A673 (cell line): ENCODE measurements at regions not wholly inside any gene's neighbourhood (a gene's known extent, or its start where the extent isn't known, plus 50 kb on each side); places are given as distances from the start of the nearest gene placed in this dataset.
A peak's percentile ranks its signal among the peaks of the same experiment; 100 is the strongest.

Source experiments
- BruUV-seq: library from RNA; stranded (reverse); fragments of 400-500 nt; replicated peaks from 2 replicates; lab custom pipeline; 2021; lab: Mats Ljungman, UMichigan
- CTCF ChIA-PET: fragments of 300-600 bp; sonication (Branson Sonifier 250); formaldehyde crosslinking; loops from one replicate; lab custom pipeline; 2022; ENCODE audit warnings: antibody characterized with exemption; lab: Charles Lee
- POLR2A ChIA-PET: fragments of 300-600 bp; sonication (Branson Sonifier 250); formaldehyde crosslinking; loops from one replicate; lab custom pipeline; 2022; ENCODE audit warnings: antibody characterized with exemption; ENCODE audit not compliant: low non-redundant PET; lab: Charles Lee
- DNase-seq: peaks from one replicate; pipeline ENCODE4 v3.0.0-alpha.2; 2015; ENCODE audit warnings: low spot score
- H3K27ac ChIP-seq: fragments of 200-600 bp; sonication (generic); 2 replicates; pipeline ENCODE4 v1.5.1; 2016; ENCODE audit warnings: mixed run types, low read depth, mild to moderate bottlenecking, mixed read lengths, antibody characterized with exemption, low read length; ENCODE audit not compliant: poor library complexity, severe bottlenecking
- H3K27me3 ChIP-seq: fragments of 200-600 bp; sonication (generic); replicated peaks from 2 replicates; pipeline ENCODE4 v1.6.1; 2017; ENCODE audit warnings: mixed run types, low read depth, mild to moderate bottlenecking, mixed read lengths, antibody characterized with exemption, low read length; ENCODE audit not compliant: insufficient read depth, poor library complexity
- H3K36me3 ChIP-seq: fragments of 200-600 bp; sonication (generic); 2 replicates; pipeline ENCODE4 v1.6.1; 2016; ENCODE audit warnings: mixed run types, mild to moderate bottlenecking, mixed read lengths, antibody characterized with exemption, low read length; ENCODE audit not compliant: insufficient read depth, poor library complexity, severe bottlenecking
- H3K4me1 ChIP-seq: fragments of 200-600 bp; sonication (generic); 2 replicates; pipeline ENCODE4 v1.6.1; 2017; ENCODE audit warnings: mixed run types, mild to moderate bottlenecking, mixed read lengths, antibody characterized with exemption, low read length; ENCODE audit not compliant: insufficient read depth, poor library complexity, severe bottlenecking
- H3K4me3 ChIP-seq: fragments of 200-600 bp; sonication (generic); 2 replicates; pipeline ENCODE4 v1.5.1; 2016; ENCODE audit warnings: low read depth, mixed run types, mild to moderate bottlenecking, mixed read lengths, low read length; ENCODE audit not compliant: poor library complexity, severe bottlenecking
- H3K9me3 ChIP-seq: fragments of 200-600 bp; sonication (generic); 2 replicates; pipeline ENCODE4 v1.6.1; 2016; ENCODE audit warnings: mixed run types, low read depth, mild to moderate bottlenecking, mixed read lengths, antibody characterized with exemption, low read length; ENCODE audit not compliant: poor library complexity, severe bottlenecking
- CTCF ChIP-seq: fragments of 300-800, 200-600 bp; sonication (generic); conservative IDR thresholded peaks from 2 replicates; pipeline ENCODE4 v1.5.1; 2017; ENCODE audit warnings: low read depth, mild to moderate bottlenecking, antibody characterized with exemption, low read length, moderate library complexity, mixed read lengths
- EZH2 ChIP-seq: fragments of 200-600 bp; sonication (generic); IDR thresholded peaks from 2 replicates; pipeline ENCODE4 v1.6.1; 2017; ENCODE audit warnings: borderline replicate concordance, low read depth, mild to moderate bottlenecking, mixed read lengths, antibody characterized with exemption, low read length; ENCODE audit not compliant: poor library complexity, severe bottlenecking
- intact Hi-C: fragments of 100-400 bp; cut with micrococcal nuclease; formaldehyde crosslinking; loops from one replicate; pipeline ENCODE4 v1.10.0; 2022; ENCODE audit not compliant: unreplicated experiment

- ChIA-PET POLR2A (no interaction called here), CTCF (no interaction called here)
- Histone ChIP-seq H3K9me3 (no peaks in the 10 kb centered on the region), H3K27me3 (no peaks in the 10 kb centered on the region), H3K36me3 (no peaks in the 10 kb centered on the region), H3K4me1 (no peaks in the 10 kb centered on the region), H3K27ac (no peak overlapping the region), H3K4me3 (no peak overlapping the region)
- no TSS peak for BruUV-seq
- intact Hi-C loops, result no loop called here
- no peak for DNase-seq
- no peak for TF ChIP-seq CTCF
- no peak for TF ChIP-seq EZH2
These were observed 270.5 kb upstream of the P2RY1 start for GRCh38 chr3:152564459-152564858.

GRCh38 chr3:152574461-152575079 is 260.4 kb upstream of the P2RY1 start:
- Histone ChIP-seq H3K27ac (no peak overlapping the region), H3K9me3 (no peaks in the 10 kb centered on the region), H3K4me1 (no peaks in the 10 kb centered on the region), H3K4me3 (no peak overlapping the region), H3K27me3 (no peaks in the 10 kb centered on the region), H3K36me3 (no peaks in the 10 kb centered on the region)
- BruUV-seq, result no TSS peak
- ChIA-PET POLR2A (no interaction called here), CTCF (interaction anchor here (0.5 to 1.7 kb wide), 2 partner anchors 23 to 102 kb away, joined by 4 to 7 read pairs; no protein-coding TSS in a partner anchor)
- intact Hi-C loops, result loop anchor here (2.0 to 10.0 kb wide), 2 partner anchors 100 to 500 kb away; no protein-coding TSS in a partner anchor
- peak; percentile 76 for DNase-seq
- no peak for TF ChIP-seq EZH2
- peak; percentile 70 for TF ChIP-seq CTCF

GRCh38 chr3:152578769-152579168 is 256.2 kb upstream of the P2RY1 start:
- ChIA-PET CTCF (no interaction called here), POLR2A (no interaction called here)
- no peak for TF ChIP-seq EZH2
- intact Hi-C loops, result loop anchor here (10.0 kb wide), 1 partner anchor 504 kb away; no protein-coding TSS in a partner anchor
- Histone ChIP-seq H3K27me3 (no peaks in the 10 kb centered on the region), H3K27ac (no peak overlapping the region), H3K36me3 (no peaks in the 10 kb centered on the region), H3K9me3 (no peaks in the 10 kb centered on the region), H3K4me3 (no peak overlapping the region), H3K4me1 (peaks cover 10% of the 10 kb centered on the region)
- no TSS peak for BruUV-seq
- DNase-seq, result no peak

GRCh38 chr3:152581951-152582350 is 253.0 kb upstream of the P2RY1 start:
- peaks cover 10% of the 10 kb centered on the region for H3K4me1 ChIP-seq
- no peaks in the 10 kb centered on the region for H3K27me3 ChIP-seq
- CTCF ChIA-PET, result no interaction called here
- no peaks in the 10 kb centered on the region for H3K36me3 ChIP-seq
- intact Hi-C loops, result no loop called here
- H3K27ac ChIP-seq, result no peak overlapping the region
- no peak for TF ChIP-seq EZH2
- no peaks in the 10 kb centered on the region for H3K9me3 ChIP-seq
- peak; percentile 38 for DNase-seq
- POLR2A ChIA-PET, result no interaction called here
- no peak overlapping the region for H3K4me3 ChIP-seq
- no TSS peak for BruUV-seq
